CD4-positive, alpha-beta T cell treated with Interleukin-2 at 100 ng/mL for 4 hours (primary cell): ENCODE measurements at regions not wholly inside any gene's neighbourhood (a gene's known extent, or its start where the extent isn't known, plus 50 kb on each side); places are given as distances from the start of the nearest gene placed in this dataset.

Experiments used
- DNase-seq: peaks from one replicate; pipeline ENCODE4 v3.0.0-alpha.2; 2020; ENCODE audit warnings: low spot score

DNA sequence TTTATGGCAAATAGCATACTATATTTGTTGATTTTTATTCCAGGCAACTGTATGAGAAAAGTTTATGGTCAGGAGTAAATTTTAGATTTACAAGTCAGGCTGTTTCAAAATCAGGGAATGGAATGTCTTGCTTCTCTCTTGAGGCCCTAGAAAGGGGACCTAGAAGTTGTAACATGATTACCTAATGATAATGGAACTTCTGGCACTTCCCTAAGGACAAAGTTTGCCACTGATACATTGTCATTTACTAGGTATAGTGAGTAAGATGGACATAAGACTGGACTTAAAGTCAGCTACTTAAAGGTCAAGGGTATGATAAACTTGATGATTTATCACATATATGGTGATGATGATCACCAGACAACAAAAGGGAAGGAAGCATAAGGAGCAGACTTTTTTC lies 103.3 kb upstream of the VRK2 start:
- no peak for DNase-seq

DNA sequence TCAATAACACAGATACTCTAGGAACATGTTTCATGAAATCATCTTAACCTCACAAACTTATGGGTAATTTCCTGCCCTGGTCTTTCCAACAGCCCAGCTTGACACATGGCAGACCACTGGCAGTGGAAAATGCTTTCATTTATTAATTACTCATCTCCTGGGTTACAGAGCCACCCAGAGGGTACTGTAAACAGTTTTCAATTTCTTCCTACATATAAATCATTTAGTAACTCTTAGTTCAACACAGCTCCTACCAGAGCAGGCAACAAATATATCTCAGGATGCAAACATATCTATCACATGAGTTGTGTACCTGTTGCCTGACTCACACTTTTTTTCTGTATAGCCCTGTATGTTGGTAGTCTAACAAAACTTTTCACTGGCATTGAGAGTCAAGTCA lies 99.2 kb upstream of the VRK2 start:
- no peak for DNase-seq

DNA sequence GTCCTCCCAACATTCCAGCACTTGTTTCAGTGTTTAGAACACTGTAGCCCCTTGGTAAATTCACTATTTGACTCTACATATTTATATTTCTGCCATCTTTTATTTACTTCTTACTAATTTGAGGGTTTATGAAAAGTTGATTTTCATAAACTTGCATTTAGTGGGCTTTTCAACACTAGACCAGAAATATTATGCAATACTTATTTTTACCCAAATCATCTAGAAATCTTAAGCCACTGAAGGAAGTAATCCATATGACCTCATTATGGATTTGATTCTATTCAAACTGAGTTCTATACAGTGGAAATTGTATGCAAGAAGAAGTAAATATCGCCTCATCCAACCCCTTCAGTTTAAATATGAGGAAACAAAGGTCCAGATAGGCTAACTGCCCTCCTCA lies 92.6 kb upstream of the VRK2 start:
- no peak for DNase-seq

DNA sequence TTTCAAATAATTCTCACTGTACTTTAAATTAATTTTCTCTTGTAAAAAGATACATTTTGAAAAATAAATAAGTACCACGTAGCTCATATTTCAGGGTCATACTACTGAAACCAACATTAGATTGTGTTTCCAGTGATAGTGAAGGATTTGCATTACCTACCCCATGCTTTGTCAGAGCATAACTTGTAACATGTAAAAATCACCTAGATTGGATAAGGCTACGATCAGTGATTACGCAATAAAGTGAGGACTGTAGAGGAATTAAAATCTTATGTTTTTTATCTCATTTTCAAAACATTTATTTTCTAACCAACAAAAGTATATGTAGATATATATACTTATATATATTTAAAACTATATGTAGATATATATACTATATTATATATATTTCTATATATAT lies 89.4 kb upstream of the VRK2 start:
- no peak for DNase-seq

DNA sequence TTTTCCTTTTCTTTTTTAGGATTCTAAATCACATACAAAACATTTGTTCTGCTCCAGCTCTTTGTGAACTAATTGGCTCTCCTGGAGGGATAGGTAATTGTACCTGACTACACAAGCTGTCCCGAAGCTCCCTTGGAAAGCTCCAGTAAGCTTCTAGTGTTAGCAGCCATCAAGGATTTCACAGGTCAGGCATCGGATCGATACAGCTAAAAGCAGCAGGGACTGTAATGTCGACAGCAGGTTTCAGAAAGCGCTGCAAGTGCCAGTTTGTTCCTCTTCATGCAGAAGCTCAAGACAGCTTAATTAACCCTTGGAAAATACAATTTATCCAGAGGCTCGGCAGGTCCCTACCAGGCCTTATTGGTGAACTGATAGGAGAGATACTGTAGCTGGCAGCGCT lies 87.2 kb upstream of the VRK2 start:
- no peak for DNase-seq

DNA sequence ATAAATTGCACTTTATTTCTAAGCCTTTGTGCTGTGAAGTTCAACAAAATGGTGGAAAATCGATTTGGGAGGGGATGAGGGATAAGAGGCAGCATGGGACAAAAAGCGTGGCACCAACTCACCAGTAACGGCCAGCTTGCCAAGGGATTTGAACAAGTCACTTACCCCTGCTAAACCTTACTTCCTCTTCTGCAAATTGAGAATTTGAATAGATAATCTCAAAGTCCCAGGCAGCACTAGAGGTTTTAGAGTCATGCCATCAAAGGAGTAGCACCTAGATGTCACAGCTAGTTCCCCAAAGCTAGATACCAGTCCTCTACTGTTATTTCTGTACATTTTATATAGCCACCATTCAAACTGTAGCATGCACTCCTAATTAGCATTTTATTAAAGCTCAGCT lies 83.7 kb upstream of the VRK2 start:
- no peak for DNase-seq

DNA sequence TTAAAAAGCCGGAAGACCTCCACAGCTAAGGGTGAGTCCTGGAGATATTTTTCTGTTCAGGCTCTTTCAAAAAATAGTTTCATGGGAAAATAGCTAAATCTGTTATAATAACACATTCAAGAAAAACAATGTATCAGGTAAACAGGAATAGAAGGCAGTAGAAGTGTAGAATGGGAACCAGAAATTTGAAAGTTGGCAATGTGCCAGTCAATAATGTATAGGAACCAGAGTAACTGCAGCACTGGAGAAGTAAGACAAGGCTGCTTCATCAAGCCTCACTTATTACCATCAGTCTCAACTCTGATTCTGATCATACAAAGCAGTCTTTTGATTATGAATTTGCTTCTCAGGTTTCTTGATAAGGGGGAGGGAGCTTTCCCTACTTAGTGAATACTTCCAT lies 81.4 kb upstream of the VRK2 start:
- no peak for DNase-seq

DNA sequence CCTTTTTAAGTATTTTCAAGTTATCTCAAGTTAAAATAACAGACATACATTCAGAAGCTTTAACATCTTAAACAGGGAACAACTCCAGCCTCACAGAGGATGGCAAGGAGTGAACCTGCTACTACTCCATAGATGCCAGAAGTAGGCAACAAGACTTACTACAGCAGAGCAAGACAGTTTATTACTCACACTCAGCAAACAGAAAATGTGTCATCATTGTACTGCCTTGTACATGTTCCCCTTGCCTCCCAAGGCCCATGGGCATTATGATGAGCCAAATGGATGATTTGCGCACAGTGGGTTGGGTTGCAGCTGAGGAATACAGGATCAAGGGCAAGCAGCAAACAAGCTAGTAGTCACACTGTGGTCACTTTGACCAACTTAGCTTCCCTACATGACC lies 80.6 kb upstream of the VRK2 start:
- DNase-seq, result no peak

DNA sequence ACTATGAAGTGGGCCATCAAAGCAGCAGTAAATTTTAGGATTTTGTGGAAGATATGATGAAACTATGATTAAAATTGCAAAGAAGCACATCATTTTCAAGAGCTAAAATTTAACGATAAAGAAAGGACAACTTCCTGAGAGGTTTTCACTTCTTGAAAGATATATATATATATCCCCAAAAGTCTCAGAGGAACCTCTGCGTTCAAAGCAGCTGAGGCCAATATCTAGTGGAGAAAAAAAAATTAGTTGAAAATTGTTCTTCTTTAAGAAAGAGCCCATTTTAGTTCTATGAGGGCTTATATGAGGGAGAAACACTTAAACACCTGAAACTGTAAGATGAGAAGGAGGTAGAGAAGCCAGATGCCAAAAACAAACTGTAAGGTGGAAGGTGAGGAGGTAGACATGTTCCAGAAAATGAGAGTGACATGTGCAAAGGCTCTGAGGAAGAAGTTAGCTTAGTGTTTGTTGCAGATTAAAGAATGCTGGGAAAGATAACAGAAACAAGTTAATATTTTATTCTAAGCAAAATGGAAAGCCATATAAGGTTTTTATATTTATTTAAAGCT lies 72.9 kb upstream of the VRK2 start:
- DNase-seq, result no peak

DNA sequence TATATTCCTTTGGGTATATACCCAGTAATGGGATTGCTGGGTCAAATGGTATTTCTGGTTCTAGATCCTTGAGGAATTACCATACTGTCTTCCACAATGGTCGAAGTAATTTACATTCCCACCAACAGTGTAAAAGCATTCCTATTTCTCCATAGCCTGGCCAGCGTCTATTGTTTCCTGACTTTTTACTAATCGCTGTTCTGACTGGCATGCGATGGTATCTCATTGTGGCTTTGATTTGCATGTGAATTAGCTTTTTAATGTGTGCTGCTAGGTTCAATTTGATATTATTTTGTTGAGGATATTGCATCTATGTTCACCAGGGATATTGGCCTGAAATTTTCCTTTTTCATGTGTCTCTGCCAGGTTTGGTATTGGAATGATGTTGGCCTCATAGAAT lies 67.4 kb upstream of the VRK2 start:
- no peak for DNase-seq

DNA sequence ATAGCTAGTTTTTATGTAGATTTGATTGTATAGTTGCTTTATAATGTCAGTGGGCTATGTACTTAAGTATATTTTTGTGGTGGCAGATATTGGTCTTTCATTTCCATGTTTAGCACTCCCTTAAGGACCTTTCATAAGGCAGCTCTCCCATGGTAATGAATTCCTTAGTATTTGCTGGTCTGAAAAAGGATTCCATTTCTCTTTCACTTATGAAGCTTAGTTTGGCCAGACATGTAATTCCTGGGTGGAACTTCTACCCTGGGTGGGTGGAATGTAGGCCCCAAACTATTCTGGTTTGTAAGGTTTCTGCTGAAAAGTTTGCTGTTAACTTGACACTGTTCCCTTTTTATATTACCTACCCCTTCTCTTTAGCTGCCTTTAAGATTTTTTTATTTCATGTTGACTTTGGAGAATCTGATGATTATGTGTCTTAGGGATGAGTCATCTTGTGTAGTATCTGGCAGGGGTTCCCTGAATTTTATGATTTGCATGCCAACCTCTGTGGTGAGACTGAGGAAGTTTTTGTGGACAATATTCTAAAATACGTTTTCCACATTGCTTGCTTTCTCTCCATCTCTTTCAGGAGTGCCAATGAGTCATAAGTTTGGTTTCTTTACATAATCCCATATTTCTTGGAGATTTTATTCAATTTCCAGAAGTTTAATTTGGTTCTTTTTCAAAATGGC lies 65.4 kb upstream of the VRK2 start:
- DNase-seq, result no peak

DNA sequence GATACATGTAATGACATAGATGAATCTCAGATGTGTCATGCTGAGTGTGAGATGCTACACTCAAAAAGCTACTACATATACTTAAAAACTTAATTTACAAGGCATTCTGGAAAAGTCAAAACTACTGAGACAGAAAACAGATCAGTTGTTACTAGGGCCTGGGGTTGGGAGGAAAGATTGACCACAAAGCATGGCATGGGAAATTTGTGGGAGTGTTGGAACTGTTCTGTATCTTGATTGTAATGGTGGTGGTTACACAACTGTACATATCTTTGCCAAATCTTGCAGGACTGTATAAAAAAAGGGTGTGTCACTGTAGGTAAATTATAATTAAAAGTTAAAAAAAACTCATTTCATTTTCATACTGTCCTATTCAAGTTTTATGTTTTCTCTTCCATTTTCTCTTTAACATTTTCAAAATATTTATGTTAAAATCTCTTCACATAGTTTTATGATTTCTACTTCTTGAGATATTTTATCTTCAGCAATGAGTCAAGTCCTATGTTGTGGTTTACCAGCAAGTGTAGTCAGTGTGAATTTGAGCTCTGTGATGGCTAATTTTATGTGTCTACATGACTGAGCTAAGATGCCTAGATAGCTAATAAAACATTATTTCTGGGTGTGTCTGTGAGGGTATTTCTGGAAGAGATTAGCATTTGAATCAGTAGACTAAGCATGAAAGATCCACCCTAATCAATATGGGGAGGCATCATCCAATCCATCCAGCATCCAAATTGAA lies 58.6 kb upstream of the VRK2 start:
- no peak for DNase-seq

DNA sequence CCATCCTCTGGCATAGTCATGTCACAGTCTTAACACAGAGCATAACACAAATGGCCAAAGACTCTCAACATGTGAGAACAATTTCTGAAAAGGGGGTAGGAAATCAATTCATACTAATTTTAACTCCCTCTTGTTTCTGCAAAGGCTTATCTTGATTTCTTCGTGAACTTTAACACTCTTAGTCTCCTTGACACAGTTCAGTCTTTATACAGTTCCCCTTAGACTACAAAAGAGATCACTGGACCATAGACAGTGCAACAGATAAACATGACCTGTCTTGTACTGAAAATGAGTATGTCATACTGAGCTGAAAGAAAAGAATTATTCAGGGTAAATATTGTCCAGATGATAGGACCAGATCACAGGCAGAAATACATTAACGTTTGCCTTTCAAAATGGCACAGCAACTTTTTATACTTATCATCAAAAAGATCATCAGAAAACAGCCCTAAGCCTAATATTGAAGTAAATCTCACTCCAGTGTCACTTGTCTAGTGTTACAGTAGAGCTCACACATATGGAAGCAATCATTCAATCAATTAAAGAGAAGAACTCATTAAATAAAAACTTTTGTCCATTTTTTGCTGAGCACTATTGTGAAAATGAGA lies 56.4 kb upstream of the VRK2 start:
- DNase-seq, result no peak
